ENCODE measurements at regions not wholly inside any gene's neighbourhood (a gene's known extent, or its start where the extent isn't known, plus 50 kb on each side); places are given as distances from the start of the nearest gene placed in this dataset.

DNA sequence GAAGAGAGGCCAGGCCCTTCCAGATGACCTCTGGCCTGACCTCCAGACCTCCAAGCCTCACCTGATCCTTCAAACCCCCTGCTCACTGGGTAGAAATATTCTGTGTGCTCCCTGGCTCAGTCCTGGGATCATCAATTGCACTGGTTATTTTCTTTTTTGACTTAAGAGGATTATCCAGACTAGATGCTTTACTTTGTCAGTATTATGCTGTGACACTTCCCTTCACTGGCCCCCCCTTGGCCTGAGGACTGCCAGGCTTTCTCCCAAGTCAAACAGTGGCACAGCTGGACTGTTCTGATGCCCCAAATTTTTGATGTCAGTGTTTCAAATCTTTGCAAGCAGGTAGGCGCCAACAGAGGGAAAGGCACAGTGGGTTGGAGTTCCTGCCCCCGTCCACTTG is 156.3 kb upstream of the SKOR2 start:
- H3K4me3 ChIP-seq (ENCODE audit: control insufficient read depth, low read depth, low read length) = no peak overlapping the region
- no peak for DNase-seq (ENCODE audit: low read depth)
- TF ChIP-seq, protein P1, sequence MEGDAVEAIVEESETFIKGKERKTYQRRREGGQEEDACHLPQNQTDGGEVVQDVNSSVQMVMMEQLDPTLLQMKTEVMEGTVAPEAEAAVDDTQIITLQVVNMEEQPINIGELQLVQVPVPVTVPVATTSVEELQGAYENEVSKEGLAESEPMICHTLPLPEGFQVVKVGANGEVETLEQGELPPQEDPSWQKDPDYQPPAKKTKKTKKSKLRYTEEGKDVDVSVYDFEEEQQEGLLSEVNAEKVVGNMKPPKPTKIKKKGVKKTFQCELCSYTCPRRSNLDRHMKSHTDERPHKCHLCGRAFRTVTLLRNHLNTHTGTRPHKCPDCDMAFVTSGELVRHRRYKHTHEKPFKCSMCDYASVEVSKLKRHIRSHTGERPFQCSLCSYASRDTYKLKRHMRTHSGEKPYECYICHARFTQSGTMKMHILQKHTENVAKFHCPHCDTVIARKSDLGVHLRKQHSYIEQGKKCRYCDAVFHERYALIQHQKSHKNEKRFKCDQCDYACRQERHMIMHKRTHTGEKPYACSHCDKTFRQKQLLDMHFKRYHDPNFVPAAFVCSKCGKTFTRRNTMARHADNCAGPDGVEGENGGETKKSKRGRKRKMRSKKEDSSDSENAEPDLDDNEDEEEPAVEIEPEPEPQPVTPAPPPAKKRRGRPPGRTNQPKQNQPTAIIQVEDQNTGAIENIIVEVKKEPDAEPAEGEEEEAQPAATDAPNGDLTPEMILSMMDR (conservative IDR thresholded peaks at IDR 0.05; ENCODE audit: control insufficient read depth, insufficient read depth, low read depth, low read length) = no peak

DNA sequence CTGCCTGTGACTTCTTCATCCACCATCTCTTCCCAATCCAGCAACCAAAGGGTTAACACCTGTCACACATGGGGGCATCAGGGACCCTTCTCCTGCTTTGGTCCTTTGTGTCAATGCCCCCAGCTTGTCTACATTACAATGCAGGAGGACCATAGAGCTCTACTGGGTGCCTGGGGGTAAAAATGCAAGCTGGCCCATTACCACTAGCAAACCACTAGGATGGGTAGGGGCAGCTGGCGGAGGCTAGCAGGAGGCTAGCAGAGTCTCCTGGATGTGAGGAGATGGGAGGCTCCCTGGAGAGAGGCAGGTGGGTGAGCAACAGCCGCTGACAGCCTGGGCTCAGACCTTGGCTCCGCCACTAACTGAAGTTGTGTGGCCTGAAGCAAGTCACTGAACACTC is 153.4 kb upstream of the SKOR2 start:
- no peak overlapping the region for H3K4me3 ChIP-seq (ENCODE audit: control insufficient read depth, low read depth, low read length)
- TF ChIP-seq, protein P1 (conservative IDR thresholded peaks at IDR 0.05; ENCODE audit: control insufficient read depth, insufficient read depth, low read depth, low read length) = no peak
- no peak for DNase-seq (ENCODE audit: low read depth)

DNA sequence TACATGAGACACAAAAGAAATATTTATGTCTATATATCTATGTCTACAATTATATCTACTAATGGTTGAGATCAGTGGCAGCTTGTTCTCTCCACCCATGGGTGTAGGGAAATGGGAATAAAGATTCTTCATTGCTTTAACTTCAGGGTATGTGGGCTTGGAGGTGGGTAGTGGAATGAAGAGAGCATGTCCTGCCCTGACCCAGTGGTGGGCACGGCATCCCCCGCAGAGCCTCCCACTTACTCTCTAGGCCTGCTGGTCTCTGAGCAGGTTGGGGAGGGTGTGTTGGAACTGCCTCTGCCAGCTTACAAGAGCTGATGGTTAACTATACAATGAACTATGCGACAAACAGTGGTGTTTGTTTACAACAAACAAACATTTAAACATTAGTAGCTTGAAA is 152.5 kb upstream of the SKOR2 start:
- no peak overlapping the region for H3K4me3 ChIP-seq (ENCODE audit: control insufficient read depth, low read depth, low read length)
- DNase-seq (ENCODE audit: low read depth) = no peak
- TF ChIP-seq, protein P1 (conservative IDR thresholded peaks at IDR 0.05; ENCODE audit: control insufficient read depth, insufficient read depth, low read depth, low read length) = no peak

DNA sequence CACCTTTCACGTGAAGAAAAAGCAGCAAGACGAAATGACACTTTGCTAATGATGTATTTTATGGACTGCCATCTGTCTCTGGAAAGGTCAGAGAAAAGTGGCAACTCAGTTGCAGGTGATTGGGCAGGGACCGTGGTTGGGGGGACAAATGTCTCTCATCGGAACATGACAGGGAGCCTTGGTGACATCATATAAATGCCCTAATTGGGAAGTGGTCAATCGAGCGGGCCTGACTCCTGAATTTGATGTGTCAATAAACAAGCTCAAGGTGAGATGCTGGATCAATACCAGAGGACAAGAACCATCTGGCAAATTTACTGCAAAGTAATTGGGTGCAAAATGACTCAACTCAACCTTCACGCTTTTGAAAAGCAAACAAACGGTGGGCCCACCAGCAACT is 151.9 kb upstream of the SKOR2 start:
- TF ChIP-seq, protein P1 (conservative IDR thresholded peaks at IDR 0.05; ENCODE audit: control insufficient read depth, insufficient read depth, low read depth, low read length) = no peak
- DNase-seq (ENCODE audit: low read depth) = no peak

DNA sequence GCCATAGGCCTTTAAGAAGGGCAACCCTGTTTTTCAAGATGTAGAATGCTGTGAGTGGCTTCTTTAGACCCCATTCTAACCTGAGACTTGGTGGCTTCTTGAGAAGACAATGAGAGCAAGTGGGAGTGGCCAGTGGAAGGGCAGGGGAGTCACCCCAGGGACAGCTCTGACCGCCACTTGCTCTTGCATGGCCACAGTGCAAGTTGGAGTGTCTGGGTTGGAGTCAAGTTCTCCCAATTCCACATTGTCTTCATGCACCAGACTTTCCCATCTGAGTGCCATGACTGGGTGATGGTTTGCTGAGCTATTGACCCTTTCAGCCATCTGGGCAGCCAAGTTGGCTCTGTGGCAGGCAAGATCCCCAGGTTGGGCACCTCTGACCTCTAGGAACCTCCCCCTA is 148.0 kb upstream of the SKOR2 start:
- no peak overlapping the region for H3K4me3 ChIP-seq (ENCODE audit: control insufficient read depth, low read depth, low read length)
- DNase-seq (ENCODE audit: low read depth) = no peak
- TF ChIP-seq, protein P1 (conservative IDR thresholded peaks at IDR 0.05; ENCODE audit: control insufficient read depth, insufficient read depth, low read depth, low read length) = no peak

More for the DNA sequence above, 151.9 kb upstream of the SKOR2 start:
- H3K4me3 ChIP-seq (ENCODE audit: control insufficient read depth, low read depth, low read length) = no peak overlapping the region

DNA sequence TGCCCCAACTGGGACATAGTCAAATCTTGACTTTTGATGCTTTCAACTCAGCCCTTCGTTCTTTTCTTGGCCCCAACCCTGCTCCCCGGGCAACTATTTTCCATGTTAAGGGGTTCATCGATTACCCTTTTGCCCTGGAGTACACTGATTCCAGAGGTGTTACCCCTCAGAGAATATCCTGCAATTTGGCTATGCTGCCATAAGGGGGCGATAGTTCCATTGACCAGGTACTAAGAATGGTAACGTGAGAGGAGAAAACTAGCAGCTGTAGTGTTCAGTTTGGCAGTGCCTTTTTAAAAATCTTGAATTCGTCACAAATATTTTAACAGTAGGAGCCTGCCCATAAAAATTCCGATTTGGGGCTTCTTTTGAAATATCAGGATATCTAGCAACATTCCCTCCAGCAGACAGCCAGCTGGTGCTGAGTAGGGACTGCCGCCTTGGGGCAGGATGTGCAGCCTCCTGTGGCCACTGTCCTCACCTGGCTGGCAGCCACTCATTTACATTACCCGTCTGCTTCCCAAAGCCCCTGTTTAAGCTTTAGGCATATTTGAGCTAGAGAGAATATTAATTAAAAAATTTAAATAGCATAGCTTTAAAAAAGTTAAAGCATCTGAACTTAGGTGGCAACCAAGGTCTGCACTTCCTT is 146.3 kb upstream of the SKOR2 start:
- DNase-seq (ENCODE audit: low read depth) = peak; percentile 26
- TF ChIP-seq, protein P1 (conservative IDR thresholded peaks at IDR 0.05; ENCODE audit: control insufficient read depth, insufficient read depth, low read depth, low read length) = peak; percentile 52

DNA sequence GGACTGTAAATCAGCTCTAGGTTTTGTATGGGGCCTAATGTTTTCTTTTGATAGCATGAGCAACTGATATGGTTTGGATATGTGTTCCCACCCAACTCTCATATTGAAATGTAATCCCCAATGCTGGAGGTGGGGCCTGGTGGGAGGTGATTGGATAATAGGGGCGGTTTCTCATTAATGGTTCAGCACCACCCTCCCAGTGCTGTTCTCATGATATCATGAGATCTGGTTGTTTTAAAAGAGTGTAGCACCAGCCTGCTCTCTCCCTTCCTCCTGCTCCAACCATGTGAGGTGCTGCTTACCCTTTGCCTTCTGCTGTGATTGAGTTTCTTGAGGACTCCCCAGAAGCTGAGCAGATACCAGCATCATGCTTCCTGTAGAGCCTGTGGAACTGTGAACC is 140.2 kb upstream of the SKOR2 start:
- no peak overlapping the region for H3K4me3 ChIP-seq (ENCODE audit: control insufficient read depth, low read depth, low read length)
- TF ChIP-seq, protein P1 (conservative IDR thresholded peaks at IDR 0.05; ENCODE audit: control insufficient read depth, insufficient read depth, low read depth, low read length) = no peak
- DNase-seq (ENCODE audit: low read depth) = no peak

More for the DNA sequence above, 146.3 kb upstream of the SKOR2 start:
- H3K4me3 ChIP-seq (ENCODE audit: control insufficient read depth, low read depth, low read length) = no peak overlapping the region
